IPS-NIHi7 (cell line): ENCODE measurements at regions not wholly inside any gene's neighbourhood (a gene's known extent, or its start where the extent isn't known, plus 50 kb on each side); places are given as distances from the start of the nearest gene placed in this dataset.

Experiments used
- DNase-seq: peaks from one replicate; pipeline ENCODE4 v3.0.0; 2012; ENCODE audit warnings: mixed read lengths; ENCODE audit errors: extremely low spot score

- DNase-seq: no peak
Observed at GRCh38 chr11:111444040-111444439, 65.0 kb upstream of the POU2AF1 start.

DNA sequence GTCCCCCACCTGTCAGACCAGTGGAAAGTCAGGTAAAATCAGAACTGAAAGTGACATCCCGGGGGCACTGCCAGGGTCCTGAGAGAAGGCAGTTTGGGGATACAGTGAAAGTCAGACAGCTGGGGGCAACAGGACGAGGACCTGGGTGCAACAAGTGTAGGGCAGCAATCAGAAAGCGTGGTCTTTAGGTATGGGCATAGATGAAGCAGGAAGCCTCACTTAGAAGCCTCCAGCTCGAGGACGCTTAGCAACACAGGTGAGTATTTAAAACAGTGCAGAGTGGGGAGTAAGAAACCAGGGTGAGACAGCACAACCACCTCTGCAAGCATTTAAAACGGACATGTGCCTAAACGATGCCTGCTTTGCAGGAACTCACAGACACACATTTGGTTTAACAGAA lies 64.6 kb upstream of the POU2AF1 start:
- no peak for DNase-seq

DNA sequence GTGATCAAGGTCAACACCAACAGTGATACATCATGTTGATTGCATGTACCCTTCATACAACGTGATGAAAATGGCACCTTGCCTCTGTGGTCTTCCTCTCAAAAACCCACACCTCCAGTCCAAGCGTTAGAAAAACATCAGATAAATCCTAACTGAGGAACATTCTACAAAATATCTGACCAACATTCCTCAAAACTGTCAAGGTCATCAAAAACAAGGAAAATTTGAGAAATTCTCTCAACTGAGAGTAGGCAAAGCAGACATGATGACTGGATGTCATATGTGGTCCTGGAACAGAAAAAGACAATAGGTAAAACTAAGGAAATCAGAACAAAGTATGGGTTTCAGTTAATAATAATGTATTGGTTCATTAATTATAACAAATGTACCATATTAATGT lies 64.0 kb upstream of the POU2AF1 start:
- DNase-seq: no peak

GRCh38 chr11:111441443-111441842 lies 62.4 kb upstream of the POU2AF1 start:
- DNase-seq: no peak

- DNase-seq: no peak
Observed at GRCh38 chr11:111440416-111441205, 61.5 kb upstream of the POU2AF1 start.

- no peak for DNase-seq
Observed at GRCh38 chr11:111439901-111440300, 60.8 kb upstream of the POU2AF1 start.

GRCh38 chr11:111438846-111439520 lies 59.9 kb upstream of the POU2AF1 start:
- no peak for DNase-seq

DNA sequence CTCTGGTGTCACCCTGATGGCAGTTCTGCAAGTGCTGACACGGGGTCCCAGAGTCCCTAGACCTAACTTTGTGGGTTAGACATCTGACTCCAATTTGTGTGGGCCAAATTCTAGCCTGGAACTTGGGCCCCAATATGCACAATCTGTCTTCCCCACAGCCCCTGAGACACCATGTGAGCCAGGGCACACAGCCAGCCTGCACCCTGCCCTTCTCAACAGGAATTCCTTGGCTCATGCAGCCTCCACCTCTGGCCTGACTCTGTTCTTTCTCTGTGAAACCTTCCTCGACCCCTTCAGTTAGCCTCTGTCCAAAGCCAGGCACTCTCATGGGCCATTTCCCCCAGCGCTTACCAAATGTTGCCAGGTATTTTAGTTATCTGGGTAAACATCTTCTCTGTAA lies 59.1 kb upstream of the POU2AF1 start:
- DNase-seq: no peak

- DNase-seq: no peak
Observed at GRCh38 chr11:111435046-111435698, 56.1 kb upstream of the POU2AF1 start.

DNA sequence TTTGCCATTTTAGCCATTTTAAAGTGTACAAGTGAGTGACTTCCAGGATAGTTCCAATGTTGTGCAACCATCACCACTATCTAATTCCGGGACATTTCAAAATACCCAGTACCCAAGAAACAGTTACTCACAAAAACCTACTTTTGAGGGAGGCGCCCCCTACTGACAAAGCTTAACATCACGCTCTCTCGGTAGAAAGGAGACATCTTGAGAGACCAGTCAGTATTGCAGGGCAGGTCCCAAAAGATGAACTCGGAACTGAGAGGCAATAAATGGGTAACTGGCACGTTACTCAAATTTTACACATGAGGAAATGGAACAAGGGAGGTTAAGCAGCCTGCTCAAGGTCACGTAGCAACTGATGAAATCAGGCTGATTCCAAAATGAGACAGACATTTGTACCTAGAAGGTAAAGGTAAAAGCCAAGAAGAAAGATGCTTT lies 50.0 kb upstream of the POU2AF1 start:
- DNase-seq: peak; percentile 46
